MM.1S (cell line): ENCODE measurements at regions not wholly inside any gene's neighbourhood (a gene's known extent, or its start where the extent isn't known, plus 50 kb on each side); places are given as distances from the start of the nearest gene placed in this dataset.

ENCODE experiments used
- CTCF ChIP-seq: fragments of 300-600 bp; sonication (generic); IDR thresholded peaks from 2 replicates; pipeline ENCODE4 v1.5.1; 2016; ENCODE audit warnings: antibody characterized with exemption, low read length, mixed read lengths
- EZH2 ChIP-seq: fragments of 300-600 bp; sonication (generic); optimal IDR thresholded peaks from 2 replicates; pipeline ENCODE3; 2017; ENCODE audit warnings: low read depth, mild to moderate bottlenecking, antibody characterized with exemption, low read length, mixed read lengths

GRCh38 chr13:81104035-81104715 is 763.2 kb upstream of the SPRY2 start:
- TF ChIP-seq CTCF (no peak), EZH2 (no peak)
